ENCODE measurements at regions not wholly inside any gene's neighbourhood (a gene's known extent, or its start where the extent isn't known, plus 50 kb on each side); places are given as distances from the start of the nearest gene placed in this dataset.

GRCh38 chr5:100260968-100261367, 274.2 kb upstream of the FAM174A start:
- TF ChIP-seq TOX (CRISPR knock-in tag; IDR thresholded peaks at IDR 0.05; ENCODE audit: borderline replicate concordance): no peak
- no peak for TF ChIP-seq ISL1 (CRISPR knock-in tag; IDR thresholded peaks at IDR 0.05)
- TF ChIP-seq RARB (CRISPR knock-in tag; IDR thresholded peaks at IDR 0.05): no peak
- TF ChIP-seq, protein P1, sequence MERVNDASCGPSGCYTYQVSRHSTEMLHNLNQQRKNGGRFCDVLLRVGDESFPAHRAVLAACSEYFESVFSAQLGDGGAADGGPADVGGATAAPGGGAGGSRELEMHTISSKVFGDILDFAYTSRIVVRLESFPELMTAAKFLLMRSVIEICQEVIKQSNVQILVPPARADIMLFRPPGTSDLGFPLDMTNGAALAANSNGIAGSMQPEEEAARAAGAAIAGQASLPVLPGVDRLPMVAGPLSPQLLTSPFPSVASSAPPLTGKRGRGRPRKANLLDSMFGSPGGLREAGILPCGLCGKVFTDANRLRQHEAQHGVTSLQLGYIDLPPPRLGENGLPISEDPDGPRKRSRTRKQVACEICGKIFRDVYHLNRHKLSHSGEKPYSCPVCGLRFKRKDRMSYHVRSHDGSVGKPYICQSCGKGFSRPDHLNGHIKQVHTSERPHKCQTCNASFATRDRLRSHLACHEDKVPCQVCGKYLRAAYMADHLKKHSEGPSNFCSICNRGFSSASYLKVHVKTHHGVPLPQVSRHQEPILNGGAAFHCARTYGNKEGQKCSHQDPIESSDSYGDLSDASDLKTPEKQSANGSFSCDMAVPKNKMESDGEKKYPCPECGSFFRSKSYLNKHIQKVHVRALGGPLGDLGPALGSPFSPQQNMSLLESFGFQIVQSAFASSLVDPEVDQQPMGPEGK (CRISPR knock-in tag; IDR thresholded peaks at IDR 0.05; ENCODE audit: borderline replicate concordance): no peak
- no peak for TF ChIP-seq TSHZ2 (CRISPR knock-in tag; IDR thresholded peaks at IDR 0.05)
- no peak for TF ChIP-seq ARNTL (CRISPR knock-in tag; IDR thresholded peaks at IDR 0.05; ENCODE audit: borderline replicate concordance, low read depth)
- no peak for TF ChIP-seq ZFP3 (CRISPR knock-in tag; IDR thresholded peaks at IDR 0.05)
- TF ChIP-seq CREB5 (CRISPR knock-in tag; IDR thresholded peaks at IDR 0.05; ENCODE audit: low read depth): no peak
- TF ChIP-seq ZFP30 (CRISPR knock-in tag; IDR thresholded peaks at IDR 0.05): no peak
- TF ChIP-seq ZNF8 (CRISPR knock-in tag; IDR thresholded peaks at IDR 0.05): no peak
- TF ChIP-seq BACH2 (CRISPR knock-in tag; IDR thresholded peaks at IDR 0.05; ENCODE audit: borderline replicate concordance): no peak

All from SK-N-SH treated with all-trans-retinoic acid at 6 μM for 48 hours (cell line).